ENCODE measurements at regions not wholly inside any gene's neighbourhood (a gene's known extent, or its start where the extent isn't known, plus 50 kb on each side); places are given as distances from the start of the nearest gene placed in this dataset.

DNA sequence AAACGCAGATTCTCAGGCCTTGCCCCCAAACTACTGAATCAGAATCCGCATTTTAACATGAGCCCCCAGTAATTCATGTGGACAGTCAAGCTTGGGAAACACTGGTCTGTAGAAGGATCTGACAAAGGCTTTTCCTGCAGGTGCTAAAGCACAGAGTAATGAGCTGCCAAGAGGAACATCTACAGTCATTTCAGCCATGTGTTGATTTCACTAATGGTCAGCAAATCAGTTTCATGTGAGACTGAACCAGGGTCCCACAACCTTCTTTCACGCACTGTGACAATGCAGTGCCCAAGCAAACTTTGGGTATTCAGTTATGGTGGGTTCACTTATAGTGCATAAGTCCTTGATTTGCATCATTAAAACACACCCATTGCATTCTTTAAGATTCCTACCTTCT, 237.6 kb downstream of the TUSC7 start:
- WGBS, 2 donors (ENCODE audit: low coverage in 1 of 2), result 80 to 100% methylated on average over 1 to 3 of the region's 3 CpGs
- Histone ChIP-seq H3K27me3 (no peaks in the 10 kb centered on the region), H3K36me3 (no peaks in the 10 kb centered on the region), H3K4me1 (peaks cover 3 to 17% (median 4%) of the 10 kb centered on the region in 3 donors), H3K27ac (no peak overlapping the region), H3K9me3 (peaks cover 0 to 11% (median 0%) of the 10 kb centered on the region in 3 donors), H3K4me3 (no peak overlapping the region)
- TF ChIP-seq EP300 (IDR thresholded peaks at IDR 0.05) (no peak), POLR2A (IDR thresholded peaks at IDR 0.05) (no peak), POLR2AphosphoS5 (IDR thresholded peaks at IDR 0.05) (no peak)
- TF ChIP-seq, protein P1, sequence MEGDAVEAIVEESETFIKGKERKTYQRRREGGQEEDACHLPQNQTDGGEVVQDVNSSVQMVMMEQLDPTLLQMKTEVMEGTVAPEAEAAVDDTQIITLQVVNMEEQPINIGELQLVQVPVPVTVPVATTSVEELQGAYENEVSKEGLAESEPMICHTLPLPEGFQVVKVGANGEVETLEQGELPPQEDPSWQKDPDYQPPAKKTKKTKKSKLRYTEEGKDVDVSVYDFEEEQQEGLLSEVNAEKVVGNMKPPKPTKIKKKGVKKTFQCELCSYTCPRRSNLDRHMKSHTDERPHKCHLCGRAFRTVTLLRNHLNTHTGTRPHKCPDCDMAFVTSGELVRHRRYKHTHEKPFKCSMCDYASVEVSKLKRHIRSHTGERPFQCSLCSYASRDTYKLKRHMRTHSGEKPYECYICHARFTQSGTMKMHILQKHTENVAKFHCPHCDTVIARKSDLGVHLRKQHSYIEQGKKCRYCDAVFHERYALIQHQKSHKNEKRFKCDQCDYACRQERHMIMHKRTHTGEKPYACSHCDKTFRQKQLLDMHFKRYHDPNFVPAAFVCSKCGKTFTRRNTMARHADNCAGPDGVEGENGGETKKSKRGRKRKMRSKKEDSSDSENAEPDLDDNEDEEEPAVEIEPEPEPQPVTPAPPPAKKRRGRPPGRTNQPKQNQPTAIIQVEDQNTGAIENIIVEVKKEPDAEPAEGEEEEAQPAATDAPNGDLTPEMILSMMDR (IDR thresholded peaks at IDR 0.05), result no peak
- ATAC-seq, result no peak

- ATAC-seq, result no peak
- no peak for TF ChIP-seq EP300 (IDR thresholded peaks at IDR 0.05)
- no peak for TF ChIP-seq POLR2A (IDR thresholded peaks at IDR 0.05)
- TF ChIP-seq POLR2AphosphoS5 (IDR thresholded peaks at IDR 0.05), result no peak
- TF ChIP-seq, protein P1 (IDR thresholded peaks at IDR 0.05), result no peak
- WGBS, 2 donors (ENCODE audit: low coverage in 1 of 2), result 68 to 80% methylated on average over 3 of the region's 3 CpGs
- Histone ChIP-seq H3K27me3 (no peaks in the 10 kb centered on the region), H3K4me3 (no peak overlapping the region), H3K9me3 (peaks cover 0 to 11% (median 0%) of the 10 kb centered on the region in 3 donors), H3K36me3 (no peaks in the 10 kb centered on the region), H3K27ac (no peak overlapping the region), H3K4me1 (peaks cover 3 to 23% (median 4%) of the 10 kb centered on the region in 3 donors)
These were observed 238.2 kb downstream of the TUSC7 start for GRCh38 chr3:116947809-116948208.

GRCh38 chr3:116950301-116951055, 240.9 kb downstream of the TUSC7 start:
- 82 to 87% methylated on average over 7 of the region's 7 CpGs for WGBS, 2 donors (ENCODE audit: low coverage in 1 of 2)
- Histone ChIP-seq H3K9me3 (no peaks in the 10 kb centered on the region), H3K27me3 (no peaks in the 10 kb centered on the region), H3K36me3 (no peaks in the 10 kb centered on the region), H3K27ac (peak overlapping the region in 2 of 4 donors; percentile 56 to 70), H3K4me1 (peaks cover 3 to 30% (median 4%) of the 10 kb centered on the region in 3 donors), H3K4me3 (no peak overlapping the region)
- no peak for ATAC-seq
- TF ChIP-seq POLR2A (IDR thresholded peaks at IDR 0.05) (no peak), POLR2AphosphoS5 (IDR thresholded peaks at IDR 0.05) (no peak), EP300 (IDR thresholded peaks at IDR 0.05) (no peak)
- TF ChIP-seq, protein P1 (IDR thresholded peaks at IDR 0.05), result no peak

- H3K4me1 ChIP-seq, result peaks cover 3 to 30% (median 4%) of the 10 kb centered on the region in 3 donors
- WGBS, 2 donors (ENCODE audit: low coverage in 1 of 2), result 23 to 43% methylated on average over 3 of the region's 3 CpGs
- H3K27ac ChIP-seq, result peak overlapping the region; percentile 39 to 70 (median 53)
- no peaks in the 10 kb centered on the region for H3K27me3 ChIP-seq
- peak; percentile 75 for ATAC-seq
- TF ChIP-seq, protein P1 (IDR thresholded peaks at IDR 0.05), result no peak
- TF ChIP-seq EP300 (IDR thresholded peaks at IDR 0.05) (no peak), POLR2AphosphoS5 (IDR thresholded peaks at IDR 0.05) (peak; percentile 75), POLR2A (IDR thresholded peaks at IDR 0.05) (no peak)
- no peaks in the 10 kb centered on the region for H3K36me3 ChIP-seq
- H3K9me3 ChIP-seq, result no peaks in the 10 kb centered on the region
- no peak overlapping the region for H3K4me3 ChIP-seq
These were observed 242.0 kb downstream of the TUSC7 start for GRCh38 chr3:116951610-116952009.

GRCh38 chr3:116958291-116958690, 248.7 kb downstream of the TUSC7 start:
- no peak for ATAC-seq
- no peaks in the 10 kb centered on the region for H3K9me3 ChIP-seq

More at GRCh38 chr3:116958291-116958690, 248.7 kb downstream of the TUSC7 start:
- Histone ChIP-seq H3K27me3 (no peaks in the 10 kb centered on the region), H3K4me1 (peaks cover 0 to 2% (median 0%) of the 10 kb centered on the region in 3 donors), H3K36me3 (no peaks in the 10 kb centered on the region), H3K27ac (no peak overlapping the region), H3K4me3 (no peak overlapping the region)
- WGBS, 2 donors (ENCODE audit: low coverage in 1 of 2), result 38 to 49% methylated on average over 3 of the region's 3 CpGs
- TF ChIP-seq POLR2AphosphoS5 (IDR thresholded peaks at IDR 0.05), result no peak
- TF ChIP-seq EP300 (IDR thresholded peaks at IDR 0.05), result no peak
- no peak for TF ChIP-seq POLR2A (IDR thresholded peaks at IDR 0.05)
- TF ChIP-seq, protein P1 (IDR thresholded peaks at IDR 0.05), result no peak
